ENCODE measurements at regions not wholly inside any gene's neighbourhood (a gene's known extent, or its start where the extent isn't known, plus 50 kb on each side); places are given as distances from the start of the nearest gene placed in this dataset.

- peaks cover 18% of the 10 kb centered on the region for H3K9me3 ChIP-seq (ENCODE audit: low read length)
- DNase-seq (ENCODE audit: low spot score), result no peak
- ChIA-PET POLR2A (no interaction called here), CTCF (ENCODE audit: unreplicated experiment) (no interaction called here)
- H3K79me2 ChIP-seq (ENCODE audit: insufficient read depth, low read depth, low read length), result no peaks in the 10 kb centered on the region
- no peak for TF ChIP-seq CTCF (conservative IDR thresholded peaks at IDR 0.05; ENCODE audit: low read length)
- no peak for TF ChIP-seq EZH2phosphoT487 (IDR thresholded peaks at IDR 0.05; ENCODE audit: borderline replicate concordance, low read depth, low read length)
- no peak overlapping the region for H2AFZ ChIP-seq (ENCODE audit: low read length)
- no peaks in the 10 kb centered on the region for H3K9me2 ChIP-seq (ENCODE audit: insufficient read depth, low read length)
- H3K4me1 ChIP-seq (ENCODE audit: insufficient read depth, low read length, poor library complexity, severe bottlenecking), result peaks cover 6% of the 10 kb centered on the region
- H3K4me2 ChIP-seq (ENCODE audit: low read length), result no peak overlapping the region
- no TSS peak for BruUV-seq (replicated peaks)
- intact Hi-C loops (cut with micrococcal nuclease; ENCODE audit: unreplicated experiment), result no loop called here
- no peak overlapping the region for H3K4me3 ChIP-seq (ENCODE audit: low read depth, low read length, poor library complexity, severe bottlenecking)
- no peaks in the 10 kb centered on the region for H4K20me1 ChIP-seq (ENCODE audit: insufficient read depth, low read length)
- H3K27ac ChIP-seq (ENCODE audit: low read depth, low read length, poor library complexity, severe bottlenecking), result no peak overlapping the region
- H3K36me3 ChIP-seq (ENCODE audit: insufficient read depth, low read length), result no peaks in the 10 kb centered on the region
These were observed 62.5 kb upstream of the PIK3CG start for GRCh38 chr7:106802589-106802988.

DNA sequence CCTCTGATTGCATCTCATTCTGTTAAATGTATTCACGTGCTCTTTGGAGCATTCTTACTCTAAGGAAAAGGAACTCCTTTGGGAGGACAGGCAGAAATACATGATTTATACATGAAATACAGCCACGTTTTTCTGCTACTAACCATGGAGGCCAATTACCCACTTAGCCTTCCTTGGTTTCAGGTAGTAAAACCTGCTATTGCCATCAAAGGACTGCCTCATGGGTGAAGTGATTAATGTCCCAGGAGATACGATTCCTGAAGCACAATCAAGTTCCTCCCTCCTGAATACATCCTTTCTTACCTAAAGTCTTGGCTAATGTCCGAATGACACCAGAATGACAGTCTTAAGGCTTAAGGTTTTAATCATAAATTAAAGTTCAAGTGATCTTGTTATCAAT is 58.5 kb upstream of the PIK3CG start:
- DNase-seq (ENCODE audit: low spot score), result no peak
- CTCF ChIA-PET (ENCODE audit: unreplicated experiment), result no interaction called here
- Histone ChIP-seq H3K4me3 (ENCODE audit: low read depth, low read length, poor library complexity, severe bottlenecking) (no peak overlapping the region), H3K27ac (ENCODE audit: low read depth, low read length, poor library complexity, severe bottlenecking) (no peak overlapping the region), H3K4me1 (ENCODE audit: insufficient read depth, low read length, poor library complexity, severe bottlenecking) (peaks cover 6% of the 10 kb centered on the region), H2AFZ (ENCODE audit: low read length) (no peak overlapping the region), H3K9me2 (ENCODE audit: insufficient read depth, low read length) (no peaks in the 10 kb centered on the region), H3K4me2 (ENCODE audit: low read length) (no peak overlapping the region), H3K9me3 (ENCODE audit: low read length) (no peaks in the 10 kb centered on the region), H4K20me1 (ENCODE audit: insufficient read depth, low read length) (no peaks in the 10 kb centered on the region), H3K36me3 (ENCODE audit: insufficient read depth, low read length) (no peaks in the 10 kb centered on the region), H3K79me2 (ENCODE audit: insufficient read depth, low read depth, low read length) (no peaks in the 10 kb centered on the region)
- TF ChIP-seq EZH2phosphoT487 (IDR thresholded peaks at IDR 0.05; ENCODE audit: borderline replicate concordance, low read depth, low read length) (no peak), CTCF (conservative IDR thresholded peaks at IDR 0.05; ENCODE audit: low read length) (no peak)
- BruUV-seq (replicated peaks), result no TSS peak
- intact Hi-C loops (cut with micrococcal nuclease; ENCODE audit: unreplicated experiment), result no loop called here
- POLR2A ChIA-PET, result no interaction called here

DNA sequence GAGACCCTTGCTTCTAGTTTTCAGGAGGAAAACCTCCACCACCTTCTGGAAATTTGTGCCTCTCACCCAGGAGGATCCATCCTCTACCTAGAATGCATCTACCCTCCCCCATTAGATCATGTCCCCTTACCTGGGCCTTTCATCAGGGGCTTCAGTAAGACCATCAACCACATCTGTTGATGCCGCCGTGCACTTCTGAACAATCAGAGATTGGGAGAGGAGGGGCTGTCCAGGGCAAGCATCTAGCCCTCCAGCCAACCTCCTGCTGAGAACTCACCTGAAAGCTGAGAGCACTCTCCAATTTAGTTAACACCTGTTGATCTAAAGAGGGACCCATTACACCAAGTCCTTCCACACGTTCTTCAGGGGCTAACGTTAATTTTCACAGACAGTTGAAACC is 57.6 kb upstream of the PIK3CG start:
- Histone ChIP-seq H4K20me1 (ENCODE audit: insufficient read depth, low read length) (no peaks in the 10 kb centered on the region), H3K9me2 (ENCODE audit: insufficient read depth, low read length) (no peaks in the 10 kb centered on the region), H3K79me2 (ENCODE audit: insufficient read depth, low read depth, low read length) (no peaks in the 10 kb centered on the region), H3K4me2 (ENCODE audit: low read length) (no peak overlapping the region), H2AFZ (ENCODE audit: low read length) (no peak overlapping the region), H3K4me1 (ENCODE audit: insufficient read depth, low read length, poor library complexity, severe bottlenecking) (peaks cover 6% of the 10 kb centered on the region), H3K27ac (ENCODE audit: low read depth, low read length, poor library complexity, severe bottlenecking) (no peak overlapping the region), H3K36me3 (ENCODE audit: insufficient read depth, low read length) (no peaks in the 10 kb centered on the region), H3K4me3 (ENCODE audit: low read depth, low read length, poor library complexity, severe bottlenecking) (no peak overlapping the region), H3K9me3 (ENCODE audit: low read length) (no peaks in the 10 kb centered on the region)
- no TSS peak for BruUV-seq (replicated peaks)
- POLR2A ChIA-PET, result no interaction called here
- DNase-seq (ENCODE audit: low spot score), result no peak
- intact Hi-C loops (cut with micrococcal nuclease; ENCODE audit: unreplicated experiment), result no loop called here
- CTCF ChIA-PET (ENCODE audit: unreplicated experiment), result no interaction called here
- TF ChIP-seq CTCF (conservative IDR thresholded peaks at IDR 0.05; ENCODE audit: low read length), result no peak
- no peak for TF ChIP-seq EZH2phosphoT487 (IDR thresholded peaks at IDR 0.05; ENCODE audit: borderline replicate concordance, low read depth, low read length)
